Activated CD8-positive, alpha-beta T cell treated with anti-CD3 and anti-CD28 coated beads, Interleukin-2, amount 10 ng/mL, durations not matched to agents 7 days and 5 days (primary cell): ENCODE measurements at regions not wholly inside any gene's neighbourhood (a gene's known extent, or its start where the extent isn't known, plus 50 kb on each side); places are given as distances from the start of the nearest gene placed in this dataset.

Experiments
- ATAC-seq: fragments of 150-1000 bp; cut with Tn5 transposase; one replicate; pipeline ENCODE4 v1.10.0; 2021; ENCODE audit warnings: moderate library complexity
- CTCF ChIA-PET: fragments of 350-600 bp; sonication (Branson Sonifier 250); formaldehyde crosslinking; loops from one replicate; lab custom pipeline; 2021; ENCODE audit warnings: antibody characterized with exemption; lab: Charles Lee
- POLR2A ChIA-PET: fragments of 350-600 bp; sonication (Branson Sonifier 250); formaldehyde crosslinking; loops from one replicate; lab custom pipeline; 2021; ENCODE audit warnings: antibody characterized with exemption; lab: Charles Lee
- DNase-seq: peaks from one replicate; pipeline ENCODE4 v3.0.0-alpha.2; 2020
- H3K27ac Mint-ChIP-seq: one replicate; pipeline ENCODE4 v1.8.0; 2021; ENCODE audit warnings: mild to moderate bottlenecking, mixed read lengths
- H3K27me3 Mint-ChIP-seq: one replicate; pipeline ENCODE4 v1.8.0; 2021; ENCODE audit warnings: low read depth, mixed read lengths
- H3K36me3 Mint-ChIP-seq: one replicate; pipeline ENCODE4 v1.8.0; 2021; ENCODE audit warnings: low read depth, mixed read lengths
- H3K4me1 Mint-ChIP-seq: one replicate; pipeline ENCODE4 v1.8.0; 2021; ENCODE audit warnings: low read depth, mixed read lengths
- H3K4me3 Mint-ChIP-seq: one replicate; pipeline ENCODE4 v1.8.0; 2021; ENCODE audit warnings: mild to moderate bottlenecking, mixed read lengths
- H3K9me3 Mint-ChIP-seq: one replicate; pipeline ENCODE4 v1.8.0; 2022; ENCODE audit warnings: mixed read lengths; ENCODE audit not compliant: insufficient read depth

- POLR2A ChIA-PET: no interaction called here
- CTCF ChIA-PET: interaction anchor here (0.6 to 1.4 kb wide), 6 partner anchors 9 to 195 kb away, joined by 3 to 5 read pairs (median 4); no protein-coding TSS in a partner anchor
- peaks cover 24% of the 10 kb centered on the region for H3K4me1 Mint-ChIP-seq
- H3K27me3 Mint-ChIP-seq: peaks cover 9% of the 10 kb centered on the region
- H3K36me3 Mint-ChIP-seq: no peaks in the 10 kb centered on the region
- H3K9me3 Mint-ChIP-seq: no peaks in the 10 kb centered on the region
- DNase-seq (no peak), ATAC-seq (no peak)
- no peak overlapping the region for H3K27ac Mint-ChIP-seq
- no peak overlapping the region for H3K4me3 Mint-ChIP-seq
Observed at GRCh38 chr9:109953813-109954497, 174.0 kb downstream of the PALM2AKAP2 start.

- no peak for ATAC-seq
- Mint-ChIP-seq H3K4me3 (no peak overlapping the region), H3K27ac (no peak overlapping the region), H3K36me3 (no peaks in the 10 kb centered on the region), H3K27me3 (peaks cover 16% of the 10 kb centered on the region), H3K9me3 (no peaks in the 10 kb centered on the region), H3K4me1 (peaks cover 22% of the 10 kb centered on the region)
- CTCF ChIA-PET: interaction anchor here (1.3 to 2.8 kb wide), 2 partner anchors 11 to 12 kb away, joined by 4 to 16 read pairs; no protein-coding TSS in a partner anchor
- no peak for DNase-seq
- POLR2A ChIA-PET: no interaction called here
Observed at GRCh38 chr9:109956717-109957440, 176.9 kb downstream of the PALM2AKAP2 start.

GRCh38 chr9:109959679-109960078 lies 179.7 kb downstream of the PALM2AKAP2 start:
- CTCF ChIA-PET: no interaction called here
- H3K36me3 Mint-ChIP-seq: no peaks in the 10 kb centered on the region
- no peak for DNase-seq
- H3K9me3 Mint-ChIP-seq: no peaks in the 10 kb centered on the region
- H3K4me3 Mint-ChIP-seq: no peak overlapping the region
- H3K4me1 Mint-ChIP-seq: peaks cover 22% of the 10 kb centered on the region
- ATAC-seq: no peak
- POLR2A ChIA-PET: no interaction called here
- no peak overlapping the region for H3K27ac Mint-ChIP-seq
- peaks cover 18% of the 10 kb centered on the region for H3K27me3 Mint-ChIP-seq

- Mint-ChIP-seq H3K4me1 (peaks cover 22% of the 10 kb centered on the region), H3K27me3 (peaks cover 24% of the 10 kb centered on the region), H3K27ac (no peak overlapping the region), H3K36me3 (no peaks in the 10 kb centered on the region), H3K9me3 (no peaks in the 10 kb centered on the region), H3K4me3 (no peak overlapping the region)
- ATAC-seq (peak; percentile 47), DNase-seq (no peak)
- POLR2A ChIA-PET: no interaction called here
- CTCF ChIA-PET: no interaction called here
Observed at GRCh38 chr9:109961626-109962025, 181.6 kb downstream of the PALM2AKAP2 start.

- ATAC-seq: no peak
Observed at GRCh38 chr9:109962215-109962614, 182.2 kb downstream of the PALM2AKAP2 start.

GRCh38 chr9:109963079-109963478 lies 183.1 kb downstream of the PALM2AKAP2 start:
- H3K27me3 Mint-ChIP-seq: peaks cover 24% of the 10 kb centered on the region
- peaks cover 3% of the 10 kb centered on the region for H3K36me3 Mint-ChIP-seq
- DNase-seq: no peak
- ChIA-PET POLR2A (interaction anchor here (1.1 kb wide), 1 partner anchor 87 kb away, joined by 3 read pairs; no protein-coding TSS in a partner anchor), CTCF (interaction anchor here (1.9 kb wide), 1 partner anchor 9 kb away, joined by 5 read pairs; no protein-coding TSS in a partner anchor)
- H3K4me1 Mint-ChIP-seq: peaks cover 30% of the 10 kb centered on the region
- no peak for ATAC-seq
- no peaks in the 10 kb centered on the region for H3K9me3 Mint-ChIP-seq
- H3K27ac Mint-ChIP-seq: no peak overlapping the region
- no peak overlapping the region for H3K4me3 Mint-ChIP-seq

More at GRCh38 chr9:109962215-109962614, 182.2 kb downstream of the PALM2AKAP2 start:
- POLR2A ChIA-PET: no interaction called here
- peaks cover 22% of the 10 kb centered on the region for H3K4me1 Mint-ChIP-seq
- no peak overlapping the region for H3K27ac Mint-ChIP-seq
- no peak for DNase-seq
- H3K9me3 Mint-ChIP-seq: no peaks in the 10 kb centered on the region
- no peaks in the 10 kb centered on the region for H3K36me3 Mint-ChIP-seq
- CTCF ChIA-PET: interaction anchor here (1.9 kb wide), 1 partner anchor 8 kb away, joined by 5 read pairs; no protein-coding TSS in a partner anchor
- no peak overlapping the region for H3K4me3 Mint-ChIP-seq
- H3K27me3 Mint-ChIP-seq: peaks cover 24% of the 10 kb centered on the region

GRCh38 chr9:109966643-109967368 lies 186.8 kb downstream of the PALM2AKAP2 start:
- POLR2A ChIA-PET: interaction anchor here (0.7 kb wide), 1 partner anchor 27 kb away, joined by 3 read pairs; no protein-coding TSS in a partner anchor
- no peak overlapping the region for H3K27ac Mint-ChIP-seq
- peaks cover 40% of the 10 kb centered on the region for H3K4me1 Mint-ChIP-seq

GRCh38 chr9:109967651-109968642 lies 187.9 kb downstream of the PALM2AKAP2 start:
- peaks cover 47% of the 10 kb centered on the region for H3K4me1 Mint-ChIP-seq
- H3K4me3 Mint-ChIP-seq: peak overlapping the region; percentile 6
- peaks cover 18% of the 10 kb centered on the region for H3K27me3 Mint-ChIP-seq
- ChIA-PET POLR2A (interaction anchor here (0.9 to 1.8 kb wide), 5 partner anchors 17 to 181 kb away, joined by 3 to 11 read pairs (median 5); no protein-coding TSS in a partner anchor), CTCF (interaction anchor here (0.9 to 2.7 kb wide), 14 partner anchors 11 to 185 kb away, joined by 3 to 16 read pairs (median 4); no protein-coding TSS in a partner anchor)
- peaks cover 3% of the 10 kb centered on the region for H3K36me3 Mint-ChIP-seq
- peak; percentile 49 for ATAC-seq
- peak; percentile 45 for DNase-seq
- peak overlapping the region; percentile 73 for H3K27ac Mint-ChIP-seq
- no peaks in the 10 kb centered on the region for H3K9me3 Mint-ChIP-seq

More at GRCh38 chr9:109966643-109967368, 186.8 kb downstream of the PALM2AKAP2 start:
- Mint-ChIP-seq H3K36me3 (peaks cover 3% of the 10 kb centered on the region), H3K4me3 (no peak overlapping the region), H3K9me3 (no peaks in the 10 kb centered on the region), H3K27me3 (peaks cover 18% of the 10 kb centered on the region)
- ATAC-seq: no peak
- CTCF ChIA-PET: interaction anchor here (1.1 to 2.7 kb wide), 6 partner anchors 10 to 181 kb away, joined by 3 to 16 read pairs (median 6); no protein-coding TSS in a partner anchor
- DNase-seq: no peak

GRCh38 chr9:109969011-109969410 lies 189.0 kb downstream of the PALM2AKAP2 start:
- no peak for DNase-seq
- Mint-ChIP-seq H3K9me3 (no peaks in the 10 kb centered on the region), H3K36me3 (peaks cover 3% of the 10 kb centered on the region), H3K27ac (peak overlapping the region; percentile 73), H3K4me1 (peaks cover 47% of the 10 kb centered on the region), H3K4me3 (no peak overlapping the region), H3K27me3 (peaks cover 18% of the 10 kb centered on the region)
- CTCF ChIA-PET: interaction anchor here (0.9 to 3.3 kb wide), 8 partner anchors 11 to 184 kb away, joined by 3 to 16 read pairs (median 5); no protein-coding TSS in a partner anchor
- ATAC-seq: peak; percentile 38
- POLR2A ChIA-PET: interaction anchor here (1.5 to 1.8 kb wide), 2 partner anchors 80 to 179 kb away, joined by 6 to 11 read pairs; no protein-coding TSS in a partner anchor

- CTCF ChIA-PET: interaction anchor here (0.9 to 3.3 kb wide), 3 partner anchors 10 to 67 kb away, joined by 3 to 8 read pairs (median 3); no protein-coding TSS in a partner anchor
- no peak for ATAC-seq
Observed at GRCh38 chr9:109969573-109970237, 189.7 kb downstream of the PALM2AKAP2 start.

More at GRCh38 chr9:109969573-109970237, 189.7 kb downstream of the PALM2AKAP2 start:
- POLR2A ChIA-PET: no interaction called here
- H3K4me3 Mint-ChIP-seq: no peak overlapping the region
- peaks cover 3% of the 10 kb centered on the region for H3K36me3 Mint-ChIP-seq
- peak overlapping the region; percentile 73 for H3K27ac Mint-ChIP-seq
- H3K4me1 Mint-ChIP-seq: peaks cover 51% of the 10 kb centered on the region
- H3K27me3 Mint-ChIP-seq: peaks cover 15% of the 10 kb centered on the region
- no peak for DNase-seq
- H3K9me3 Mint-ChIP-seq: no peaks in the 10 kb centered on the region
